Lower lobe of right lung (tissue), 2 donors: ENCODE measurements at regions not wholly inside any gene's neighbourhood (a gene's known extent, or its start where the extent isn't known, plus 50 kb on each side); places are given as distances from the start of the nearest gene placed in this dataset.
A peak's percentile ranks its signal among the peaks of the same experiment; 100 is the strongest.
"Not testable (repeated sequence)": the region's sequence is repeated elsewhere in the genome, so short reads cannot be mapped to it uniquely, and the experiment has no call there.

ENCODE experiments used
- ATAC-seq, 2 donors: fragments of 200-7000 bp; cut with Tn5 transposase; one replicate each; pipeline ENCODE4 v1.9.1; 2020 to 2022; ENCODE audit warnings: mild to moderate bottlenecking in 2 of 2, moderate library complexity in 2 of 2
- DNase-seq: peaks from one replicate; pipeline ENCODE4 v3.0.0-alpha.2; 2020
- H3K27ac ChIP-seq: fragments of 200-600 bp; one replicate; pipeline ENCODE4 v1.8.0; 2022
- H3K27me3 ChIP-seq: fragments of 200-600 bp; one replicate; pipeline ENCODE4 v1.8.0; 2022; ENCODE audit warnings: low read depth
- H3K36me3 ChIP-seq: fragments of 200-600 bp; one replicate; pipeline ENCODE4 v1.8.0; 2022; ENCODE audit warnings: mild to moderate bottlenecking
- H3K4me1 ChIP-seq: fragments of 200-600 bp; one replicate; pipeline ENCODE4 v1.8.0; 2022
- H3K4me3 ChIP-seq: fragments of 200-600 bp; one replicate; pipeline ENCODE4 v1.8.0; 2022; ENCODE audit warnings: mild to moderate bottlenecking
- H3K9me3 ChIP-seq: fragments of 200-600 bp; one replicate; pipeline ENCODE4 v1.8.0; 2022
- CTCF ChIP-seq: fragments of 200-600 bp; IDR thresholded peaks from one replicate; pipeline ENCODE4 v1.8.0; 2022; ENCODE audit warnings: antibody characterized with exemption, mild to moderate bottlenecking
- intact Hi-C: fragments of 100-400 bp; cut with DNase I; formaldehyde crosslinking; loops from one replicate; pipeline ENCODE4 v1.11.0; 2022
- donor health status: DM: no; HTN: yes; CAD: no; lungs with severe emphysema.

GRCh38 chr4:66294638-66295037 lies 624.3 kb upstream of the EPHA5 start:
- H3K9me3 ChIP-seq, result no peaks in the 10 kb centered on the region
- no peak for TF ChIP-seq CTCF
- no peak for ATAC-seq
- intact Hi-C loops, result no loop called here
- H3K27ac ChIP-seq, result no peak overlapping the region
- no peaks in the 10 kb centered on the region for H3K36me3 ChIP-seq
- no peaks in the 10 kb centered on the region for H3K4me1 ChIP-seq
- H3K4me3 ChIP-seq, result no peak overlapping the region
- no peak for DNase-seq
- no peaks in the 10 kb centered on the region for H3K27me3 ChIP-seq

- H3K9me3 ChIP-seq, result no peaks in the 10 kb centered on the region
- ATAC-seq (no peak), DNase-seq (no peak)
- no peaks in the 10 kb centered on the region for H3K27me3 ChIP-seq
- H3K4me3 ChIP-seq, result no peak overlapping the region
- intact Hi-C loops, result no loop called here
- no peaks in the 10 kb centered on the region for H3K4me1 ChIP-seq
- TF ChIP-seq CTCF, result no peak
- H3K36me3 ChIP-seq, result no peaks in the 10 kb centered on the region
- no peak overlapping the region for H3K27ac ChIP-seq
These were observed 614.7 kb upstream of the EPHA5 start for GRCh38 chr4:66284991-66285451.

- DNase-seq (no peak), ATAC-seq (no peak)
- Histone ChIP-seq H3K36me3 (no peaks in the 10 kb centered on the region), H3K27me3 (no peaks in the 10 kb centered on the region), H3K4me3 (no peak overlapping the region), H3K9me3 (no peaks in the 10 kb centered on the region), H3K27ac (no peak overlapping the region), H3K4me1 (no peaks in the 10 kb centered on the region)
- intact Hi-C loops, result no loop called here
- no peak for TF ChIP-seq CTCF
These were observed 608.8 kb upstream of the EPHA5 start for GRCh38 chr4:66279084-66279483.

GRCh38 chr4:66275411-66276038 lies 605.2 kb upstream of the EPHA5 start:
- ATAC-seq, result no peak
- H3K36me3 ChIP-seq, result no peaks in the 10 kb centered on the region
- no peak overlapping the region for H3K27ac ChIP-seq
- TF ChIP-seq CTCF, result no peak
- no peak for DNase-seq
- intact Hi-C loops, result no loop called here
- no peaks in the 10 kb centered on the region for H3K4me1 ChIP-seq
- no peaks in the 10 kb centered on the region for H3K9me3 ChIP-seq
- H3K4me3 ChIP-seq, result no peak overlapping the region
- H3K27me3 ChIP-seq, result no peaks in the 10 kb centered on the region

- no peaks in the 10 kb centered on the region for H3K9me3 ChIP-seq
- H3K27ac ChIP-seq, result no peak overlapping the region
- no peaks in the 10 kb centered on the region for H3K36me3 ChIP-seq
- no peak for TF ChIP-seq CTCF
- intact Hi-C loops, result no loop called here
- peak in 1 of 2 donors; percentile 74 for ATAC-seq
- no peaks in the 10 kb centered on the region for H3K27me3 ChIP-seq
- H3K4me1 ChIP-seq, result no peaks in the 10 kb centered on the region
- DNase-seq, result no peak
- H3K4me3 ChIP-seq, result no peak overlapping the region
These were observed 602.8 kb upstream of the EPHA5 start for GRCh38 chr4:66273110-66273509.

GRCh38 chr4:66270356-66270755 lies 600.1 kb upstream of the EPHA5 start:
- H3K27me3 ChIP-seq, H3K4me3 ChIP-seq, H3K4me1 ChIP-seq, H3K27ac ChIP-seq, H3K36me3 ChIP-seq, ATAC-seq, H3K9me3 ChIP-seq, intact Hi-C loops, DNase-seq: not testable (repeated sequence)

- DNase-seq, H3K9me3 ChIP-seq, intact Hi-C loops, H3K4me3 ChIP-seq, ATAC-seq, H3K4me1 ChIP-seq, H3K27me3 ChIP-seq, H3K27ac ChIP-seq, H3K36me3 ChIP-seq: not testable (repeated sequence)
These were observed 596.3 kb upstream of the EPHA5 start for GRCh38 chr4:66266554-66266953.
